H9 (cell line): ENCODE measurements at regions not wholly inside any gene's neighbourhood (a gene's known extent, or its start where the extent isn't known, plus 50 kb on each side); places are given as distances from the start of the nearest gene placed in this dataset.

ENCODE experiments used
- DNase-seq: peaks from one replicate; pipeline ENCODE4 v3.0.0-alpha.2; 2017
- H2AFZ ChIP-seq: one replicate; pipeline ENCODE4 v1.6.1; 2013; ENCODE audit warnings: mild to moderate bottlenecking, low read length, control low read depth, moderate library complexity
- H2AK5ac ChIP-seq: 2 replicates; pipeline ENCODE4 v1.6.1; 2013; ENCODE audit warnings: low read length, control low read depth, mixed read lengths; ENCODE audit not compliant: insufficient read length
- H2BK120ac ChIP-seq: one replicate; pipeline ENCODE4 v1.6.1; 2013; ENCODE audit warnings: low read depth, mild to moderate bottlenecking, low read length, control low read depth, inconsistent platforms; ENCODE audit not compliant: poor library complexity, severe bottlenecking
- H2BK12ac ChIP-seq: 2 replicates; pipeline ENCODE4 v1.6.1; 2013; ENCODE audit warnings: low read length, control low read depth, mixed read lengths, low read depth; ENCODE audit not compliant: insufficient read length
- H2BK15ac ChIP-seq: 2 replicates; pipeline ENCODE4 v1.6.1; 2013; ENCODE audit warnings: low read depth, low read length, control low read depth
- H2BK20ac ChIP-seq: one replicate; pipeline ENCODE4 v1.6.1; 2013; ENCODE audit warnings: low read depth, mild to moderate bottlenecking, low read length, control low read depth, inconsistent platforms; ENCODE audit not compliant: poor library complexity, severe bottlenecking
- H2BK5ac ChIP-seq: 2 replicates; pipeline ENCODE4 v1.6.1; 2013; ENCODE audit warnings: low read length, control low read depth, mixed read lengths; ENCODE audit not compliant: insufficient read length
- H3K14ac ChIP-seq: 2 replicates; pipeline ENCODE4 v1.6.1; 2013; ENCODE audit warnings: low read length, control low read depth; ENCODE audit not compliant: insufficient read depth
- H3K18ac ChIP-seq: 2 replicates; pipeline ENCODE4 v1.6.1; 2013; ENCODE audit warnings: low read depth, mild to moderate bottlenecking, mixed read lengths, low read length, control low read depth; ENCODE audit not compliant: insufficient read length
- H3K23ac ChIP-seq: 2 replicates; pipeline ENCODE4 v1.6.1; 2013; ENCODE audit warnings: low read length, control low read depth, mixed read lengths, low read depth; ENCODE audit not compliant: insufficient read length
- H3K23me2 ChIP-seq: 2 replicates; pipeline ENCODE4 v1.6.1; 2013; ENCODE audit warnings: low read depth, mild to moderate bottlenecking, mixed read lengths, low read length, control low read depth; ENCODE audit not compliant: insufficient read length, poor library complexity, severe bottlenecking
- H3K27ac ChIP-seq: 2 replicates; pipeline ENCODE4 v1.5.1; 2013; ENCODE audit warnings: low read length, control low read depth, mixed read lengths, low read depth; ENCODE audit not compliant: insufficient read length
- H3K27me3 ChIP-seq: 2 replicates; pipeline ENCODE4 v1.6.1; 2013; ENCODE audit warnings: low read length, control low read depth, inconsistent platforms; ENCODE audit not compliant: insufficient read depth
- H3K4ac ChIP-seq: 2 replicates; pipeline ENCODE4 v1.6.1; 2013; ENCODE audit warnings: low read depth, mild to moderate bottlenecking, control low read depth, inconsistent platforms, low read length, moderate library complexity
- H3K4me1 ChIP-seq: 2 replicates; pipeline ENCODE4 v1.6.1; 2013; ENCODE audit warnings: low read length, control low read depth, inconsistent platforms; ENCODE audit not compliant: insufficient read depth
- H3K4me2 ChIP-seq: 2 replicates; pipeline ENCODE4 v1.6.1; 2013; ENCODE audit warnings: low read length, control low read depth, mixed read lengths; ENCODE audit not compliant: insufficient read length, insufficient read depth
- H3K56ac ChIP-seq: 2 replicates; pipeline ENCODE4 v1.6.1; 2013; ENCODE audit warnings: low read depth, mild to moderate bottlenecking, mixed read lengths, low read length, control low read depth; ENCODE audit not compliant: insufficient read length
- H3K79me1 ChIP-seq: 2 replicates; pipeline ENCODE4 v1.6.1; 2013; ENCODE audit warnings: low read depth, mild to moderate bottlenecking, moderate library complexity, low read length, control low read depth, inconsistent platforms; ENCODE audit not compliant: insufficient read depth, poor library complexity, severe bottlenecking
- H3K79me2 ChIP-seq: 2 replicates; pipeline ENCODE4 v1.6.1; 2013; ENCODE audit warnings: low read length, control low read depth, inconsistent platforms; ENCODE audit not compliant: insufficient read depth
- H3K9ac ChIP-seq: 2 replicates; pipeline ENCODE4 v1.6.1; 2013; ENCODE audit warnings: low read length, control low read depth, mixed read lengths; ENCODE audit not compliant: insufficient read length; ENCODE audit errors: extremely low read depth
- H3K9me3 ChIP-seq: one replicate; pipeline ENCODE4 v1.6.1; 2013; ENCODE audit warnings: low read depth, low read length, inconsistent platforms; ENCODE audit not compliant: control insufficient read depth
- H3T11ph ChIP-seq: one replicate; pipeline ENCODE4 v1.6.1; 2013; ENCODE audit warnings: mild to moderate bottlenecking, low read length, control low read depth, inconsistent platforms
- H4K20me1 ChIP-seq: one replicate; pipeline ENCODE4 v1.6.1; 2013; ENCODE audit not compliant: control insufficient read depth, insufficient read length, insufficient read depth
- H4K5ac ChIP-seq: 2 replicates; pipeline ENCODE4 v1.6.1; 2013; ENCODE audit warnings: low read depth, mild to moderate bottlenecking, mixed read lengths, low read length, control low read depth; ENCODE audit not compliant: insufficient read length
- H4K8ac ChIP-seq: replicated peaks from 2 replicates; pipeline ENCODE4 v1.6.1; 2013; ENCODE audit warnings: low read length, control low read depth, mixed read lengths, low read depth; ENCODE audit not compliant: insufficient read length
- H4K91ac ChIP-seq: 2 replicates; pipeline ENCODE4 v1.6.1; 2013; ENCODE audit warnings: low read depth, mild to moderate bottlenecking, moderate library complexity, mixed read lengths, low read length, control low read depth; ENCODE audit not compliant: insufficient read length
- H3K27ac Mint-ChIP-seq, 3 experiments: 2 replicates in 2 of 3; 3 replicates in 1 of 3; pipeline ENCODE4 v1.8.0; 2020 to 2021; ENCODE audit warnings: mixed read lengths in 3 of 3, mild to moderate bottlenecking in 1 of 3, moderate library complexity in 1 of 3
- H3K27me3 Mint-ChIP-seq: 2 replicates; pipeline ENCODE4 v1.8.0; 2021; ENCODE audit warnings: low read depth, mild to moderate bottlenecking, moderate library complexity, mixed read lengths
- H3K36me3 Mint-ChIP-seq, 3 experiments: 2 replicates in 2 of 3; 3 replicates in 1 of 3; pipeline ENCODE4 v1.8.0; 2020 to 2021; ENCODE audit warnings: low read depth in 3 of 3, mixed read lengths in 3 of 3; ENCODE audit not compliant: insufficient read depth in 1 of 3
- H3K4me1 Mint-ChIP-seq, 2 experiments: 2 replicates each; pipeline ENCODE4 v1.8.0; 2020; ENCODE audit warnings: mixed read lengths in 2 of 2
- H3K4me3 Mint-ChIP-seq, 2 experiments: 2 replicates in 1 of 2; 3 replicates in 1 of 2; pipeline ENCODE4 v1.8.0; 2020 to 2021; ENCODE audit warnings: mild to moderate bottlenecking in 2 of 2, mixed read lengths in 2 of 2, moderate library complexity in 1 of 2
- H3K9me3 Mint-ChIP-seq, 2 experiments: 2 replicates in 1 of 2; 3 replicates in 1 of 2; pipeline ENCODE4 v1.8.0; 2020; ENCODE audit warnings: mild to moderate bottlenecking in 2 of 2, mixed read lengths in 2 of 2, moderate library complexity in 1 of 2
- WGBS: extraction: QIAGEN DNeasy Blood & Tissue Kit; methylation state at CpG from one replicate; pipeline ENCODE4 v1.1.7; 2013; ENCODE audit warnings: missing lambda C conversion rate, low lambda C conversion rate, mixed read lengths; ENCODE audit not compliant: insufficient read length; ENCODE audit errors: extremely low coverage; 5-methylcytosine and 5-hydroxymethylcytosine counted together
- TF ChIP-seq, protein P1 (sequence below): fragments of 200-600 bp; sonication (generic); conservative IDR thresholded peaks from 3 replicates; pipeline ENCODE4 v1.8.0; 2021; ENCODE audit warnings: antibody characterized with exemption, mild to moderate bottlenecking

- Mint-ChIP-seq H3K4me3 (no peak overlapping the region), H3K4me1 (peaks cover 18 to 23% of the 10 kb centered on the region in 2 experiments), H3K27ac (peak overlapping the region in 2 of 3 experiments; percentile 92; a peak in 6 of 7 replicates), H3K36me3 (peaks cover 0 to 10% (median 0%) of the 10 kb centered on the region in 3 experiments; a peak in 1 of 7 replicates), H3K27me3 (no peaks in the 10 kb centered on the region), H3K9me3 (peaks cover 0 to 4% of the 10 kb centered on the region in 2 experiments; a peak in 3 of 5 replicates)
- Histone ChIP-seq H3K79me1 (no peaks in the 10 kb centered on the region), H3K27ac (no peak overlapping the region), H3K56ac (no peak overlapping the region), H3K23ac (no peak overlapping the region), H3K23me2 (no peaks in the 10 kb centered on the region), H2BK12ac (no peak overlapping the region), H4K8ac (no peak overlapping the region), H3K18ac (no peak overlapping the region), H4K5ac (no peak overlapping the region), H2AFZ (peak overlapping the region; percentile 6), H3K4ac (no peak overlapping the region), H2BK5ac (no peak overlapping the region), H3K9me3 (no peaks in the 10 kb centered on the region), H2AK5ac (no peak overlapping the region), H4K91ac (no peak overlapping the region), H2BK20ac (no peak overlapping the region), H3K27me3 (no peaks in the 10 kb centered on the region), H3K14ac (no peak overlapping the region), H4K20me1 (no peaks in the 10 kb centered on the region), H3K4me2 (no peak overlapping the region), H2BK120ac (no peak overlapping the region), H3K9ac (no peak overlapping the region), H3K79me2 (peaks cover 1% of the 10 kb centered on the region; the same call in 1 of the 2 replicates), H3K4me1 (peaks cover 5% of the 10 kb centered on the region), H3T11ph (no peak overlapping the region), H2BK15ac (no peak overlapping the region)
- TF ChIP-seq, protein P1, sequence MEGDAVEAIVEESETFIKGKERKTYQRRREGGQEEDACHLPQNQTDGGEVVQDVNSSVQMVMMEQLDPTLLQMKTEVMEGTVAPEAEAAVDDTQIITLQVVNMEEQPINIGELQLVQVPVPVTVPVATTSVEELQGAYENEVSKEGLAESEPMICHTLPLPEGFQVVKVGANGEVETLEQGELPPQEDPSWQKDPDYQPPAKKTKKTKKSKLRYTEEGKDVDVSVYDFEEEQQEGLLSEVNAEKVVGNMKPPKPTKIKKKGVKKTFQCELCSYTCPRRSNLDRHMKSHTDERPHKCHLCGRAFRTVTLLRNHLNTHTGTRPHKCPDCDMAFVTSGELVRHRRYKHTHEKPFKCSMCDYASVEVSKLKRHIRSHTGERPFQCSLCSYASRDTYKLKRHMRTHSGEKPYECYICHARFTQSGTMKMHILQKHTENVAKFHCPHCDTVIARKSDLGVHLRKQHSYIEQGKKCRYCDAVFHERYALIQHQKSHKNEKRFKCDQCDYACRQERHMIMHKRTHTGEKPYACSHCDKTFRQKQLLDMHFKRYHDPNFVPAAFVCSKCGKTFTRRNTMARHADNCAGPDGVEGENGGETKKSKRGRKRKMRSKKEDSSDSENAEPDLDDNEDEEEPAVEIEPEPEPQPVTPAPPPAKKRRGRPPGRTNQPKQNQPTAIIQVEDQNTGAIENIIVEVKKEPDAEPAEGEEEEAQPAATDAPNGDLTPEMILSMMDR = no peak
- DNase-seq = peak; percentile 51
- no CpG with 5 or more reads among the region's 13 CpGs for WGBS
Measured at GRCh38 chr11:27248576-27249509, 114.2 kb downstream of the CCDC34 start.
